ENCODE measurements at regions not wholly inside any gene's neighbourhood (a gene's known extent, or its start where the extent isn't known, plus 50 kb on each side); places are given as distances from the start of the nearest gene placed in this dataset.
"Not testable (repeated sequence)": the region's sequence is repeated elsewhere in the genome, so short reads cannot be mapped to it uniquely, and the experiment has no call there.

GRCh38 chr7:53239151-53239550 lies 203.7 kb downstream of the POM121L12 start:
- DNase-seq, result not testable (repeated sequence)

- DNase-seq, result no peak
Observed at GRCh38 chr7:53245721-53246120, 210.3 kb downstream of the POM121L12 start.

DNA sequence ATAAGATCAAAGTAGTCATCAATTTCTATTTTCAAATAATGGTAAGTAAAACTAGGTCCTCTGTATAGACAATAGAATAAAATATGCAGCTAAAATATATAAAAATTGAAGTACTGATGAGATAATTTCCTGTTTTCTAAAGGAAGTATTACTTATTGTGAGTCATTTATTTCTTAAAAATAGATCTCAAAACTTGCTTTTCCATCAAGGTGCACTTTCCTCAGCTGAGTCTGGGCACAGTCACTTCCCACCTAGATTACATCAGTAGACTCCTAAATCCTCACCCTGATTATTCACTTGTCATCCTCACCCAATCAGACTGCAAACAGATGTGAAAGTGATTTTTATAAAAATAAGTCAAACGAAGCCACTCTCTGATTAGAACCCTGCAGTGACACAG lies 211.5 kb downstream of the POM121L12 start:
- DNase-seq, result no peak

- no peak for DNase-seq
Observed at GRCh38 chr7:53252539-53252938, 217.1 kb downstream of the POM121L12 start.

DNA sequence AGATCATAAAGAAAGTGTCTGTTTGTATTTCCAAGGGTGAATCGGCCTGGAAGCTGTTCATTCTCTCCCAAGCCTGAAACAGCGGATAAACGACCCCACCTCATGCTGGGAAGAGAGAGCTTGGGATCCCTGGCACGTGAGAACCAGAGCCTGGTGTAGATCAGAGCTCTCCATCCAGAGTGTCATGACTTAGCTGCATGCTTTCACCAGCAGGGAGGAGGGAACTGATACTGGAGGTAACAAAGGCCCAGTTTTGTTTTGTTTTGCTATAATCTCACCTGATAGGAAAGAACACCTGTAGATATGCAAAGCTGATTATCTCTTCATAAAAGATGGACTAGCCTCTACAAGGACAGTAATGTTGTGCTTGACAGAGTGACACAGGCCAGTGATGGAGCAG lies 236.6 kb downstream of the POM121L12 start:
- no peak for DNase-seq

DNA sequence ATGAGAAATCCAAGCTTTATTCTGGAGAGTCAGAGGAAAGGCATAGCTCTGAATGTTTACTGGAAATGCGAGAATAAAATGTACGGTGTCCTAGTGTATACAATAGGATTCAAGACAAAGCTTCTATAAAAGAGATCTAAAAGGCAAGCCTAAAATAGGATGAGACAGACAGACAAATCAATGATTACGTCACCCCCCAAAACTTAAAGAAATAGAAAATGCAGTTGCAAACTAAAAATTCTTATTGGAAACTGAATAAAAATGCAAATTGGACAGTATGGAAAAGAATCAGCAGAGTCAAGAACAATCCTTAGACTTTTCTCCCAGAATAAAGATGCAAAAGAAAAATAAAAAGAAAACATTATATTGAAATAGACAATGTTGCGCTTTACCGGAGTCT lies 245.9 kb downstream of the POM121L12 start:
- no peak for DNase-seq

DNA sequence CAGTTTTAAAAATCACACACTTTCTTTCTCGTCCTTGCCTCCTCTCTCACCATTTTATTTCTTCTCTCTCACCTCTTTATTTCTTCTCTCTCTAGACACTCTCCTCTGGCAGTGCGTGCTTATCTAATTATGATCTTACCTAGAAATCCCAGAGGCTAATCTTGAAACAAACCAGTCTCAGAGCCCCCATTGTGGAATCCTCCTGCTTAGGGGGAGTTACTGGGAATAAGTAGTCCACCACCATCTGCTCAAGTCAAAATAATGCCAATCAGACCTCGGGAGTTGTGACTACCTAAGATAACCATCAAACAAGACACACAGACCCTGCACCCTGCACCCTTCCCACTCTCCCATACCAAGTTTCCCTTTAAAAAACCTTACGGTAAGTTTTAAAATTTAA lies 256.9 kb downstream of the POM121L12 start:
- no peak for DNase-seq

DNA sequence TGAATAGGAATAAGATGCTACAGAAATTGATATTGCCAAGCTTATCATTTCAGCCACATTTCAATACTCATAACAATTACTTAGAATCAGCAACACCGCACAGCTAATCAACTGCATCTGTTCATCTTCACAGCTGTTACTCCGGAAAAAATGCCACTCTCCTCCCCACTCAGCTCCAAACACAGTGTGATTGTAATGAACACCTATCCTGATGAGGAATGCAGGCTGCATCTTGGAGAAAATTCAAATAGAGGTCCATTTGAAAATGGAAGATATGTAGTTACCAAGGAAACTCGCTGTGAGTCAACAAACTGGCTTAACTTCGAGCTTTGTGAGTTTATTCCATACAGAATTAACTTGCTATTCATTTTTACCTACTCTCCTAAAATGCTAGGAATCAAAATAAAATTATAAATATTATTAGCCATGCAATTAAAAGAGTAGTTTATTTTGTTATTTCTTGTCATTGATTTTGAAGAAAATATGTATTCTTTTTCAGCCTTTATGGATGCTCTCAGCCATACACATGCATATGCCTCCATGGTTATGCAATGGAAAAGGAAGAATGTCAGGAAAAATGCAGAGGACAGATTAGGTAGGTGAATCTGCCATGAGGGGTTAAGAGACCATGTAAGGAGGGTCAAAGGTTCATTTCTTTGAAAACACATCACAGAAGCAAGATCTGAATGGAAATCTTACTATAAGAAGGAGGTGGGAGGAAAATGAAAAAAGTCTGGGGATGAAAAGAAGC lies 267.2 kb downstream of the POM121L12 start:
- DNase-seq, result no peak

GRCh38 chr7:53303781-53304180 lies 268.3 kb downstream of the POM121L12 start:
- no peak for DNase-seq

DNA sequence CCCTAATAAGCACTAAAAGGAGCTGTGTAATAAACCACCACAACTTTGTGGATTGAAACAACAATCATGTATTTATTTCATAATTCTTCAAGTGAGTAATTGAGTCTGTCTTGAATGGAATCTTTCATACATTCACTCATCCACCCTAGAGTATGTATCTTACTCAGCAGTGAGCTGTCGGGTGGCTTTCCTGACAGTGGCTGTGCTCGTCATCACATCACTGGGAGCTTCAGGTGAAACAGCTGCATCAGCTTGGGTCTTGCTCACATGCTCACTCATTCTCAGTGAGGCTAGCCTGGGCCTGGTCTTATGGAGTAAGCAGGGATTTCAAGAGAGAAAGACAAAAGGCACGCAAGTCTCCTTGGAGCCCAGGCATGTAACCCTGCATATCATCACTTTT lies 271.4 kb downstream of the POM121L12 start:
- DNase-seq, result no peak

- DNase-seq, result no peak
Observed at GRCh38 chr7:53311205-53311604, 275.8 kb downstream of the POM121L12 start.

GRCh38 chr7:53315981-53316380 lies 280.5 kb downstream of the POM121L12 start:
- DNase-seq, result no peak

- DNase-seq, result no peak
Observed at GRCh38 chr7:53318566-53318965, 283.1 kb downstream of the POM121L12 start.

DNA sequence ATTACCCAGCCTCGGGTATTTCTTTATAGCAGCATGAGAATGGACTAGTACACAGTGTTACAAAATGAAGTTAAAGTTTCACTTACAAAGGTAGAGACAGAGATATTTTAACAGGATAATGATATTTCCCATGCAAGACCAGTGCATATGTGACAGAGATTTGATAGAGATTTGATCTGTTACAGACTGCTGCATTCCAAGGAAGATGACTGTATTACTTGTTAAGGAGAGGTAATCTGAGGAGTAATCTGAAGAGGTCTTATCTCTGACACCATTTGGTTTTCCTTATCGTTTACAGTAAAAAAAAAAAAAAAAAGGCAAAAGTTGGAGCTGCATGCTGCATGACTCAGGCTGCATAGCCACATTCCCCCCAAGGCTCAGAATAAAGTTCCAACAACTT lies 289.6 kb downstream of the POM121L12 start:
- DNase-seq, result no peak

- DNase-seq, result no peak
Observed at GRCh38 chr7:53326634-53327033, 291.2 kb downstream of the POM121L12 start.

DNA sequence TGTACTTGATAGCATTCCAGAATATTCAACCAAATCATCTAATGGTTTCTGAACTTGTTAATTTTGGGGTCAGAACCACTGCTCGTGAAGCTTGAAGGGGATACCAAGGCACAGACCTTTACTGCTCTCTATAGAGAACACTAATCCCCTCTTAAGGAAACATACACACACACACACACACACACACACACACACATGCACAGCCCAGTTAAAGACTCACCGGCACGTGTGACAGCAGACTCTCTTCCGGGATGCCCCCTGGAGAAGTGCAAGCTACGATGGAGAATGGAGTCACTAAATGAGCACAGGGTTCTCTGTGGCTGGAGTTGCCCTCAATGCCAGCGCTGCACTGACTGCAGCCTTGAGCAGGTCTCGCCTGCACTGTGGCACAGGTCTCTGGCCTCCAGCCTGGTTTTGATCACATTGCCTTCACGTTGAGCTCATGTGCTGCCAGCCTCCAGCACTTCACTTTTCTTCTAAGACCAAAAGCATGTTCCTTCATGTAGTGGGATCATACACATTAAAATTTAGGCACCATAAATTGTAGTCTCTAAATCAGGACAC lies 300.8 kb downstream of the POM121L12 start:
- no peak for DNase-seq

GRCh38 chr7:53340220-53340619 lies 304.8 kb downstream of the POM121L12 start:
- DNase-seq, result no peak

- peak; percentile 30 for DNase-seq
Observed at GRCh38 chr7:53350241-53350640, 314.8 kb downstream of the POM121L12 start.

DNA sequence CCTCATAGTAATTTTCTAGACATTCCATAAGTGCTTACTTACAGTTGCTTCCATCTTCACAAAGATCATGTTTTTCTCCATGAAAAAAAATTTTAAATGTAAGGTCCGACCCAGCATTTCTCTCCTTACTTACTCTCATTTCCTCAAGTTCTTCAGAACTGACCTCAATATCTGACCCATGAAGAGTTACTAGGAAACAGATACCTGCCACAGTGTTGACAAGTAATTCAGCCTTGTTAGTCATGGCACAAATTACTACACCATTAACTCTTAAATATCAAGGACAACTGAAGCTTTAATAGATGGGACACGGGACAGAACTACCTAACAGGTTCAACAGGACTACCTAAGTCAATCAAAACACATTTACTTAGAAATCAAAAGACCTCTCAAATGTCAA lies 316.2 kb downstream of the POM121L12 start:
- DNase-seq, result no peak

DNA sequence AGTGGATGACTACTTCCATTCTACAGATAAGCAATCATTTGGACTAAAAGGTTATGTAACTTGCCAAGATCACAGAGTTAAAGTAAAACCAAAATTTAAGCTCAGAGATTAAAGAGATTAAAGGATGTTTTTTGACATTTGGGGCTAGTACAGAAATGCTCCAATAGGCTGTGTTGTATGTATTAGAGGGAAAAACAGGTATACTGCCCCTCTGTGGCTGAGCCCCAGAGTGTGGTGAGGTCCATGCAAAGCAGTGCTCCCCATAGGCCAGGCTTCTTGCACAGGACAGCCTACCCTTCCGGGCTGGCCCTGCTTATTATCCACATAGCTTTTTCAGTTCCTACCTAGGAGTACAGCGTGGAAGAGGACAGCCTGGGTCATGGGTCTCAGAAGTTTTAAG lies 322.8 kb downstream of the POM121L12 start:
- no peak for DNase-seq

DNA sequence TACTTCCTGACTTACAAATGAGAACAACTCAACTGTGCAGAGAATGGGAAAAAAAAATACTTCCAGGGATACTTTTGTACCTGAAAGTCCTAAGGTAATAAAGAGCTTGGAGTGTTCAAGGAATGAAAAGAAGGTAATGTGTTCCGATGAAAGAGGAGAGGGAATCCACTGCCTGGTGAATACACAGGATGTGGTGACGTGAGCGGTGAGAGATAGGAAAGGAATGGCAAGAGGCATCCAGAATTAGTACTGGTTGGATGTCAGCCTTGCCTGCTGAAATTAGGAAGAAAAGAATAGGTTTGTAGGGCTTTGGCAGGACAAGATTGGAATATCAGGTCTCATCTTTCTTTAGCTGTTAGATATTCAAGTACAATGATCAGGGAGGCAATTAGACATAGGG lies 347.7 kb downstream of the POM121L12 start:
- DNase-seq, result no peak

GRCh38 chr7:53385239-53385638 lies 349.8 kb downstream of the POM121L12 start:
- not testable (repeated sequence) for DNase-seq

DNA sequence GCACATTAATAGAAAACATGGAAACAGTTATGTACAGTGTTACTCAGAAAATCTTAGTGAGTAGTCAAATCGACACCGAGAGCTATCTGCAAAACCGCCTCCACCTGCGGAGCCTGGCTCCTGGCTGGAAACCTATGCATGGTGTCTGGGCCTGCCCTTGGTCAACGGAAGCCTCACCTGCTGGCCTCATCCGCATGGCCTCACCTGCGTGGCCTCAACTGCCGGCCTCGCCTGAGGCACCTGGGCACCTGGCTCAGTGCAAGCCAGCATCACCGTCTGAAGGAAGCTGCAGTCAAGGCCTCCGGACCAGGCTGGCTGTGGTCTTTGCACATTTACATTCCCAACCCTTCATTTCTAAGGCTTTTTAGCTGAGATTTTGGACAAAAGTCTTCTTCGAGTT lies 352.1 kb downstream of the POM121L12 start:
- no peak for DNase-seq

DNA sequence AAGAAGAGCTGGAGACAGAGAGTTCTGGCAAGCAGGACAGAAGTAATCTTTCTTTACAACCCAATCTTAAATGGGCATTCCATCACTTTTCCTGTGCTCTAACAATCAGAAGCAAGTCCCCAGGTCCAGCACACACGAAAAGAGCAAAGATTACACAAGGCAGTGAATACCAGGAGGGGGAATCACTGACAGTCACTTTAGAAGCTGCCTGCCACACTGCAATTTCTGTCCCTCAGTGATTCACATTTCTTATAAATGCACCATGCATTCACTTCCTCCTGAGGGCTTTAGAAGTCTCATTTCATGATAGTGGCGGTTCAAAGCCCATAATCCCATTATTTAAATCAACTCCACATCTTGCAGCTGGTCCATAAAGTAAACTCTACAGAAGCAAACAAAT lies 362.5 kb downstream of the POM121L12 start:
- DNase-seq, result no peak

- DNase-seq, result no peak
Observed at GRCh38 chr7:53398566-53398965, 363.1 kb downstream of the POM121L12 start.

Data from NCI-H2029 (cell line).